Endothelial cell of umbilical vein (primary cell): ENCODE measurements at regions not wholly inside any gene's neighbourhood (a gene's known extent, or its start where the extent isn't known, plus 50 kb on each side); places are given as distances from the start of the nearest gene placed in this dataset.

Source experiments
- JUN ChIP-seq: IDR thresholded peaks from 2 replicates; pipeline ENCODE4 v1.6.1; 2011; ENCODE audit warnings: borderline replicate concordance, low read depth; ENCODE audit not compliant: insufficient read length, insufficient read depth
- MYC ChIP-seq: IDR thresholded peaks from one replicate; pipeline ENCODE4 v1.6.1; 2011; ENCODE audit warnings: mild to moderate bottlenecking, low read depth, low read length
- POLR2A ChIP-seq: IDR thresholded peaks from 2 replicates; pipeline ENCODE4 v1.6.1; 2012; ENCODE audit warnings: low read depth, mild to moderate bottlenecking, control low read depth, low read length
- TF ChIP-seq, protein P1 (sequence below), 2 donors: IDR thresholded peaks; 1 replicate in 1 of 2; 2 replicates in 1 of 2; pipeline ENCODE4 v1.5.1; 2011; ENCODE audit warnings: low read length in 2 of 2, mild to moderate bottlenecking in 2 of 2, moderate library complexity in 2 of 2, control low read depth in 1 of 2, inconsistent platforms in 1 of 2, low read depth in 1 of 2; ENCODE audit not compliant: insufficient read depth in 1 of 2; ENCODE audit errors: extremely low read depth in 1 of 2

DNA sequence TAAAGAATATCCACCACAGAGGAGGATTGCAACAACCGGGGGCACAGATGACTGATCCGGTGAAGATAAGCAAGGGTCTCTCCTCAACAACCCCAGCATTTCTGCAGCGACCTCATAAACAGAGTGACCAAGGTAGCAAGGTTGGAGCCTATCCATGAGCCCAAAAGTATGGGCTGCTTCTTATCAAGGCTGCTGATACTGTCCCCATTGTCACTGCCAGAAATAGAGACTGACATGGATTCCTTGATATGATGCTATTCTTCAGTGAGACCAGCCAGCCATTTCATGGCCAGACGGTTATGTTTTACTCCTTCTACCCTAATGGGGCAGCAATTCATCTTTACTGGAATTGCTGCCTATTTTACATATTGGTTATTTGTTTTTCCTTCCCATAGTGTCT is 61.9 kb upstream of the ARHGAP5 start:
- TF ChIP-seq POLR2A (no peak), MYC (no peak), JUN (no peak)
- TF ChIP-seq, protein P1, sequence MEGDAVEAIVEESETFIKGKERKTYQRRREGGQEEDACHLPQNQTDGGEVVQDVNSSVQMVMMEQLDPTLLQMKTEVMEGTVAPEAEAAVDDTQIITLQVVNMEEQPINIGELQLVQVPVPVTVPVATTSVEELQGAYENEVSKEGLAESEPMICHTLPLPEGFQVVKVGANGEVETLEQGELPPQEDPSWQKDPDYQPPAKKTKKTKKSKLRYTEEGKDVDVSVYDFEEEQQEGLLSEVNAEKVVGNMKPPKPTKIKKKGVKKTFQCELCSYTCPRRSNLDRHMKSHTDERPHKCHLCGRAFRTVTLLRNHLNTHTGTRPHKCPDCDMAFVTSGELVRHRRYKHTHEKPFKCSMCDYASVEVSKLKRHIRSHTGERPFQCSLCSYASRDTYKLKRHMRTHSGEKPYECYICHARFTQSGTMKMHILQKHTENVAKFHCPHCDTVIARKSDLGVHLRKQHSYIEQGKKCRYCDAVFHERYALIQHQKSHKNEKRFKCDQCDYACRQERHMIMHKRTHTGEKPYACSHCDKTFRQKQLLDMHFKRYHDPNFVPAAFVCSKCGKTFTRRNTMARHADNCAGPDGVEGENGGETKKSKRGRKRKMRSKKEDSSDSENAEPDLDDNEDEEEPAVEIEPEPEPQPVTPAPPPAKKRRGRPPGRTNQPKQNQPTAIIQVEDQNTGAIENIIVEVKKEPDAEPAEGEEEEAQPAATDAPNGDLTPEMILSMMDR (IDR thresholded peaks at IDR 0.05; ENCODE audit: extremely low read depth in 1 of 2, insufficient read depth in 1 of 2, low read depth in 1 of 2, low read length in 2 of 2): no peak
